MCF 10A (cell line): ENCODE measurements at regions not wholly inside any gene's neighbourhood (a gene's known extent, or its start where the extent isn't known, plus 50 kb on each side); places are given as distances from the start of the nearest gene placed in this dataset.

Experiments used
- BruUV-seq: library from RNA; stranded (reverse); fragments of 400-500 nt; replicated peaks from 2 replicates; lab custom pipeline; 2021; lab: Mats Ljungman, UMichigan
- CTCF ChIA-PET: fragments of 300-600 bp; sonication (Branson Sonifier 250); formaldehyde crosslinking; extraction: SDS; loops from one replicate; lab custom pipeline; 2021; ENCODE audit warnings: antibody characterized with exemption, inconsistent platforms; lab: Yijun Ruan, JAX
- POLR2A ChIA-PET: fragments of 300-600, 350-650 bp; sonication (Branson Sonifier 250); formaldehyde crosslinking; extraction: SDS; loops from one replicate; lab custom pipeline; 2020; ENCODE audit warnings: antibody characterized with exemption, inconsistent platforms; lab: Yijun Ruan, JAX
- DNase-seq: peaks from one replicate; pipeline ENCODE4 v3.0.0-alpha.2; 2018; ENCODE audit not compliant: unreplicated experiment
- H3K27ac Mint-ChIP-seq: one replicate; pipeline ENCODE4 v1.8.0; 2022; ENCODE audit warnings: mild to moderate bottlenecking, low read depth, mixed read lengths; ENCODE audit not compliant: unreplicated experiment
- H3K27me3 Mint-ChIP-seq: one replicate; pipeline ENCODE4 v1.8.0; 2022; ENCODE audit warnings: mixed read lengths; ENCODE audit not compliant: insufficient read depth, unreplicated experiment
- H3K36me3 Mint-ChIP-seq: one replicate; pipeline ENCODE4 v1.8.0; 2022; ENCODE audit warnings: mild to moderate bottlenecking, moderate library complexity, mixed read lengths; ENCODE audit not compliant: insufficient read depth, unreplicated experiment
- H3K4me1 Mint-ChIP-seq: one replicate; pipeline ENCODE4 v1.8.0; 2022; ENCODE audit warnings: mixed read lengths; ENCODE audit not compliant: insufficient read depth, unreplicated experiment
- H3K4me3 Mint-ChIP-seq: one replicate; pipeline ENCODE4 v1.8.0; 2022; ENCODE audit warnings: mild to moderate bottlenecking, moderate library complexity, mixed read lengths; ENCODE audit not compliant: unreplicated experiment
- H3K9me3 Mint-ChIP-seq: one replicate; pipeline ENCODE4 v1.8.0; 2022; ENCODE audit warnings: mixed read lengths; ENCODE audit not compliant: unreplicated experiment
- intact Hi-C: fragments of 100-400 bp; cut with micrococcal nuclease; formaldehyde crosslinking; loops from 2 replicates; pipeline ENCODE4 v1.14.1; 2022
- TF ChIP-seq, protein P1 (sequence below): fragments of 200-600 bp; IDR thresholded peaks from one replicate; pipeline ENCODE4 v1.8.0; 2022; ENCODE audit warnings: antibody characterized with exemption, mild to moderate bottlenecking; ENCODE audit not compliant: unreplicated experiment

DNA sequence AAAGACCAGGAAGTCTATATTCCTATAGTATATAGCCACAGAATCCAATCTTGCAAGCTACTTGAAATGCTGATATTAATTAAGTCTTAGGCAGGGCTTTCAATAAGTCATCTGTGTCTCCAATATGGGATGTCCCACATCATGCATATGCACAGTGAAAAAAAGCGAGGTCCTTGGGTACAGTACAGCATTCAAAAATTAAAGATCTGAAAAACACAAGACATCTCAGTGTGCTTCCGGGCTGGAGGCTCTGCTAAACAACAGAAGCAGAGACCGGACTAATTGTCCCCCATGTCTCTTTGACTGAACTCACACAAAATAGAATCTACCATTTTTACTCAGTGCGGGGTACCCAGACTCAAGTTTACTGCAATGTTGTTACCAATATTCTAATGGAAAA lies 156.0 kb downstream of the DAD1 start:
- TF ChIP-seq, protein P1, sequence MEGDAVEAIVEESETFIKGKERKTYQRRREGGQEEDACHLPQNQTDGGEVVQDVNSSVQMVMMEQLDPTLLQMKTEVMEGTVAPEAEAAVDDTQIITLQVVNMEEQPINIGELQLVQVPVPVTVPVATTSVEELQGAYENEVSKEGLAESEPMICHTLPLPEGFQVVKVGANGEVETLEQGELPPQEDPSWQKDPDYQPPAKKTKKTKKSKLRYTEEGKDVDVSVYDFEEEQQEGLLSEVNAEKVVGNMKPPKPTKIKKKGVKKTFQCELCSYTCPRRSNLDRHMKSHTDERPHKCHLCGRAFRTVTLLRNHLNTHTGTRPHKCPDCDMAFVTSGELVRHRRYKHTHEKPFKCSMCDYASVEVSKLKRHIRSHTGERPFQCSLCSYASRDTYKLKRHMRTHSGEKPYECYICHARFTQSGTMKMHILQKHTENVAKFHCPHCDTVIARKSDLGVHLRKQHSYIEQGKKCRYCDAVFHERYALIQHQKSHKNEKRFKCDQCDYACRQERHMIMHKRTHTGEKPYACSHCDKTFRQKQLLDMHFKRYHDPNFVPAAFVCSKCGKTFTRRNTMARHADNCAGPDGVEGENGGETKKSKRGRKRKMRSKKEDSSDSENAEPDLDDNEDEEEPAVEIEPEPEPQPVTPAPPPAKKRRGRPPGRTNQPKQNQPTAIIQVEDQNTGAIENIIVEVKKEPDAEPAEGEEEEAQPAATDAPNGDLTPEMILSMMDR: no peak
- H3K27me3 Mint-ChIP-seq: no peaks in the 10 kb centered on the region
- H3K27ac Mint-ChIP-seq: no peak overlapping the region
- no peaks in the 10 kb centered on the region for H3K36me3 Mint-ChIP-seq
- BruUV-seq: no TSS peak
- H3K4me1 Mint-ChIP-seq: peaks cover 23% of the 10 kb centered on the region
- no peak overlapping the region for H3K4me3 Mint-ChIP-seq
- intact Hi-C loops: loop anchor here (5.0 kb wide), 1 partner anchor 39 kb away; no protein-coding TSS in a partner anchor
- DNase-seq: no peak
- CTCF ChIA-PET: interaction anchor here (0.6 to 1.6 kb wide), 6 partner anchors 40 to 127 kb away, joined by 3 to 5 read pairs (median 3); no protein-coding TSS in a partner anchor
- H3K9me3 Mint-ChIP-seq: no peaks in the 10 kb centered on the region
- POLR2A ChIA-PET: interaction anchor here (0.7 to 1.2 kb wide), 5 partner anchors 11 to 65 kb away, joined by 3 read pairs; no protein-coding TSS in a partner anchor

DNA sequence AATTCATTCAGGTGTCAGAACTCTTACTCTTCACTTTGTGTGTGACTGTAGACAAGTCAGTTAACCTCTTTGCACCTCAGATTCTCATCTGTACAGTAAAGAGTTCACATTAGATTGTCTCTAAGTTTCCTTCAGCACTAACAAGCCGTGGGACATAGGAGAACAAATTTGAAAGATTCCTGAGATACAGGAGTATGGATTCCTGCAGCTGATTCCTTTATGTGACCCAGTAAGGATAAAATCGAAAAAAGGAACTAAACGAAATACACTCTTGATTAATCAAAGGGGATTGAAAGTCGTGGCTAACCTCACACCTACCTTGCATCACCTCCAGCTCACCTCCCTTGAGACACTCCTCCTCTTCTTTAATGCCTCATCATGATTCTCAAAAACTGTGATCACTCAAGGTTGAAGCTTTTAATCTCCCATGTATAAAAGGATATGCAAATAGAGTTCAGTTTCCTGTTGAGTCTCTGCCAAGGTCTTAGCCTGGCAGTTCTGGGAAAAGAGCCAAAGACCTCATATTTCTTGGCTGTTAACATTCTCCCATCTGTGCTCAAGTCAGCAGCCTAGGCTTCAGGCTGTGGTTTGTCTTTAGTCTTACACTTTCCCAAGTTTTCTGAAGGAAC lies 156.6 kb downstream of the DAD1 start:
- DNase-seq: peak; percentile 97
- Mint-ChIP-seq H3K4me1 (peaks cover 29% of the 10 kb centered on the region), H3K4me3 (peak overlapping the region; percentile 25), H3K27ac (no peak overlapping the region), H3K9me3 (no peaks in the 10 kb centered on the region), H3K36me3 (no peaks in the 10 kb centered on the region), H3K27me3 (no peaks in the 10 kb centered on the region)
- TSS peak; percentile 48 for BruUV-seq
- TF ChIP-seq, protein P1: no peak
- intact Hi-C loops: loop anchor here (5.0 kb wide), 1 partner anchor 40 kb away; no protein-coding TSS in a partner anchor
- ChIA-PET POLR2A (interaction anchor here (0.7 to 1.2 kb wide), 6 partner anchors 11 to 65 kb away, joined by 3 read pairs; no protein-coding TSS in a partner anchor), CTCF (interaction anchor here (0.6 to 1.0 kb wide), 7 partner anchors 39 to 213 kb away, joined by 3 to 4 read pairs (median 3); no protein-coding TSS in a partner anchor)

DNA sequence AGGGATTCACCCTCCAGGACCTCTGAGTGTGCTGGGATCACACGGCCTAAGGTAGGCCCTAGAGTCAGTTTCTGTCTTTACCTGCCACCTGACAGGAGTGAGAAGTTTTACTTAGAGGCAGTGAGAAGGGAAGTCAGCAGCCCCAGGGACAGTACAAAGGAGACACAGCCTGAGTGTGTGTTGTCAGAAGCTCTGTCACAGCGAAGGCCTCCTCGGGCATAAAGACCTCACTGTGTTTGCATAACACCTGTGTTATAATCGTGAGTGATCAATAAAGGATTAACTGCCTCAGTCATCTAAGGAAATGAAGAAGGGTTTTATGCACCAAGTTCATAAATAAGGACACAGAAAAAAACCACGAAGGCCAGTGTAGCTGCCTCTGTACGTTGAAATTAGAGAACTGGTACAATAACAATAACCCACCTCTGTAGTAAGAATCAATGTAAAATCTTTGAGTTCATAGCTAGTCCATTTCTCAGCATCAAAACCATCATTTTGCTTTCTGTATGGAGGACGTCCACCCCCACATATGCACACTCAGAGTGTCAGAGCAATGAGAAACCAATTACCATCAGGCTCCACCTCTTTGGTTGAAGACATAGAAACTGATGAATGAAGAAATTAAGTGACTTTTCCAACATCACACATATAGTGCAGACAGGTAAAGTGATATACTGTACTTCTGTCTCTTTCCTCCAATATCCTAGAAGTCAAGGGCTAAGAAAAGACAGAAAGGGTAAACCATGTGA lies 159.3 kb downstream of the DAD1 start:
- no peaks in the 10 kb centered on the region for H3K9me3 Mint-ChIP-seq
- H3K4me1 Mint-ChIP-seq: peaks cover 33% of the 10 kb centered on the region
- H3K27ac Mint-ChIP-seq: no peak overlapping the region
- H3K36me3 Mint-ChIP-seq: no peaks in the 10 kb centered on the region
- no peak for DNase-seq
- TF ChIP-seq, protein P1: no peak
- intact Hi-C loops: loop anchor here (5.0 kb wide), 1 partner anchor 43 kb away; no protein-coding TSS in a partner anchor
- POLR2A ChIA-PET: no interaction called here
- no peaks in the 10 kb centered on the region for H3K27me3 Mint-ChIP-seq
- no peak overlapping the region for H3K4me3 Mint-ChIP-seq
- CTCF ChIA-PET: interaction anchor here (0.5 to 1.5 kb wide), 3 partner anchors 17 to 1458 kb away, joined by 3 to 5 read pairs (median 3); no protein-coding TSS in a partner anchor
- no TSS peak for BruUV-seq
